WTC11 (cell line): ENCODE measurements at regions not wholly inside any gene's neighbourhood (a gene's known extent, or its start where the extent isn't known, plus 50 kb on each side); places are given as distances from the start of the nearest gene placed in this dataset.

Experiments
- ATAC-seq: fragments of 200-7000 bp; cut with Tn5 transposase; 2 replicates; pipeline ENCODE4 v1.10.0; 2021; ENCODE audit warnings: mild to moderate bottlenecking, moderate library complexity
- CTCF ChIA-PET: fragments of 300-600 bp; sonication (Branson Sonifier 250); formaldehyde crosslinking; loops from one replicate; lab custom pipeline; 2021; ENCODE audit warnings: antibody characterized with exemption; lab: Charles Lee
- POLR2A ChIA-PET: fragments of 350-600 bp; sonication (Branson Sonifier 250); formaldehyde crosslinking; loops from one replicate; lab custom pipeline; 2021; ENCODE audit warnings: antibody characterized with exemption; lab: Charles Lee
- DNase-seq: peaks from one replicate; pipeline ENCODE4 v3.0.0; 2021; ENCODE audit warnings: low spot score
- H3K27ac Mint-ChIP-seq: 2 replicates; pipeline ENCODE4 v1.8.0; 2021; ENCODE audit warnings: mixed read lengths
- H3K27me3 Mint-ChIP-seq: 2 replicates; pipeline ENCODE4 v1.8.0; 2021; ENCODE audit warnings: low read depth, mild to moderate bottlenecking, moderate library complexity, mixed read lengths
- H3K36me3 Mint-ChIP-seq: 2 replicates; pipeline ENCODE4 v1.8.0; 2021; ENCODE audit warnings: mixed read lengths
- H3K4me1 Mint-ChIP-seq: 2 replicates; pipeline ENCODE4 v1.8.0; 2022; ENCODE audit warnings: mixed read lengths
- H3K4me3 Mint-ChIP-seq: 2 replicates; pipeline ENCODE4 v1.8.0; 2021; ENCODE audit warnings: mild to moderate bottlenecking, moderate library complexity, mixed read lengths
- H3K9me3 Mint-ChIP-seq: 2 replicates; pipeline ENCODE4 v1.8.0; 2021; ENCODE audit warnings: mixed read lengths
- ATF1 ChIP-seq: sonication (generic); formaldehyde crosslinking; IDR thresholded peaks from 2 replicates; pipeline ENCODE4 v1.8.1; 2023; ENCODE audit warnings: mild to moderate bottlenecking, moderate library complexity, missing genetic modification reagents
- ATF2 ChIP-seq: sonication (generic); formaldehyde crosslinking; IDR thresholded peaks from 2 replicates; pipeline ENCODE4 v1.8.1; 2022; ENCODE audit warnings: low read depth, missing genetic modification reagents, borderline replicate concordance
- CDX4 ChIP-seq: fragments of 250-450 bp; sonication (Bioruptor Pico); IDR thresholded peaks from 2 replicates; pipeline ENCODE4 v1.9.0; 2021; ENCODE audit warnings: moderate library complexity, mild to moderate bottlenecking, inconsistent platforms, borderline replicate concordance
- CTCF ChIP-seq: fragments of 200-600 bp; IDR thresholded peaks from 2 replicates; pipeline ENCODE4 v1.8.0; 2022; ENCODE audit warnings: antibody characterized with exemption
- ELF4 ChIP-seq: sonication (generic); formaldehyde crosslinking; IDR thresholded peaks from 2 replicates; pipeline ENCODE4 v1.8.1; 2022; ENCODE audit warnings: low read depth, mild to moderate bottlenecking, moderate library complexity, missing genetic modification reagents
- FOXJ3 ChIP-seq: sonication (generic); formaldehyde crosslinking; IDR thresholded peaks from 2 replicates; pipeline ENCODE4 v1.9.0; 2021; ENCODE audit warnings: missing genetic modification reagents, mild to moderate bottlenecking, borderline replicate concordance
- IRF1 ChIP-seq: sonication (generic); formaldehyde crosslinking; IDR thresholded peaks from 2 replicates; pipeline ENCODE4 v1.8.0; 2023; ENCODE audit warnings: missing genetic modification reagents
- JUN ChIP-seq: sonication (generic); formaldehyde crosslinking; IDR thresholded peaks from 2 replicates; pipeline ENCODE4 v1.8.0; 2023; ENCODE audit warnings: mild to moderate bottlenecking, missing genetic modification reagents
- NFYB ChIP-seq: sonication (generic); formaldehyde crosslinking; conservative IDR thresholded peaks from 2 replicates; pipeline ENCODE4 v1.8.0; 2022; ENCODE audit warnings: low read depth, missing genetic modification reagents
- PRRX2 ChIP-seq: fragments of 250-450 bp; sonication (Bioruptor Pico); IDR thresholded peaks from 2 replicates; pipeline ENCODE4 v1.8.0; 2021; ENCODE audit warnings: mild to moderate bottlenecking
- SP1 ChIP-seq: sonication (generic); formaldehyde crosslinking; conservative IDR thresholded peaks from 2 replicates; pipeline ENCODE4 v1.8.1; 2022; ENCODE audit warnings: missing genetic modification reagents
- TEAD4 ChIP-seq: sonication (generic); formaldehyde crosslinking; IDR thresholded peaks from 2 replicates; pipeline ENCODE4 v1.8.0; 2022; ENCODE audit warnings: mild to moderate bottlenecking, missing genetic modification reagents
- USF1 ChIP-seq: sonication (generic); formaldehyde crosslinking; IDR thresholded peaks from 2 replicates; pipeline ENCODE4 v1.8.0; 2022; ENCODE audit warnings: mild to moderate bottlenecking, missing genetic modification reagents
- USF2 ChIP-seq: sonication (generic); formaldehyde crosslinking; IDR thresholded peaks from 2 replicates; pipeline ENCODE4 v1.8.1; 2023; ENCODE audit warnings: mild to moderate bottlenecking, missing genetic modification reagents, moderate library complexity
- ZBTB43 ChIP-seq: sonication (generic); formaldehyde crosslinking; IDR thresholded peaks from 2 replicates; pipeline ENCODE4 v1.8.1; 2023; ENCODE audit warnings: mild to moderate bottlenecking, missing genetic modification reagents
- ZNF138 ChIP-seq: sonication (generic); formaldehyde crosslinking; conservative IDR thresholded peaks from 2 replicates; pipeline ENCODE4 v1.8.1; 2022; ENCODE audit warnings: mild to moderate bottlenecking, moderate library complexity, missing genetic modification reagents
- ZNF317 ChIP-seq: sonication (generic); formaldehyde crosslinking; IDR thresholded peaks from 2 replicates; pipeline ENCODE4 v1.8.1; 2023; ENCODE audit warnings: low read depth, mild to moderate bottlenecking, moderate library complexity, missing genetic modification reagents, borderline replicate concordance
- ZNF532 ChIP-seq: fragments of 250-450 bp; sonication (Bioruptor Pico); IDR thresholded peaks from 2 replicates; pipeline ENCODE4 v1.9.0; 2021; ENCODE audit warnings: mild to moderate bottlenecking, borderline replicate concordance

GRCh38 chr21:25456672-25457071 lies 150.6 kb downstream of the MRPL39 start (continued):
- TF ChIP-seq ZNF138 (CRISPR knock-in tag) (no peak), ZBTB43 (CRISPR knock-in tag) (no peak), CDX4 (CRISPR knock-in tag) (no peak), ZNF317 (CRISPR knock-in tag) (no peak), TEAD4 (CRISPR knock-in tag) (no peak)
- TF ChIP-seq, all 79 proteins: peak for 0

- no peaks in the 10 kb centered on the region for H3K4me1 Mint-ChIP-seq
- CTCF ChIA-PET = no interaction called here
- TF ChIP-seq SP1 (CRISPR knock-in tag) (no peak), IRF1 (CRISPR knock-in tag) (no peak), NFYB (no peak), ELF4 (CRISPR knock-in tag) (no peak), ATF1 (CRISPR knock-in tag) (no peak), USF2 (CRISPR knock-in tag) (no peak), USF1 (CRISPR knock-in tag) (no peak), JUN (CRISPR knock-in tag) (no peak), PRRX2 (no peak), ATF2 (CRISPR knock-in tag) (no peak), CTCF (no peak), ZNF532 (CRISPR knock-in tag) (no peak), FOXJ3 (CRISPR knock-in tag) (no peak)
- TF ChIP-seq, all 79 proteins: peak for 0
- H3K27ac Mint-ChIP-seq = no peak overlapping the region
- ATAC-seq (no peak), DNase-seq (no peak)
- no peaks in the 10 kb centered on the region for H3K27me3 Mint-ChIP-seq
- H3K9me3 Mint-ChIP-seq = peaks cover 22% of the 10 kb centered on the region
- POLR2A ChIA-PET = no interaction called here
- no peaks in the 10 kb centered on the region for H3K36me3 Mint-ChIP-seq
- no peak overlapping the region for H3K4me3 Mint-ChIP-seq
Observed at GRCh38 chr21:25453524-25453923, 153.8 kb downstream of the MRPL39 start.
